ENCODE measurements at regions not wholly inside any gene's neighbourhood (a gene's known extent, or its start where the extent isn't known, plus 50 kb on each side); places are given as distances from the start of the nearest gene placed in this dataset.

DNA sequence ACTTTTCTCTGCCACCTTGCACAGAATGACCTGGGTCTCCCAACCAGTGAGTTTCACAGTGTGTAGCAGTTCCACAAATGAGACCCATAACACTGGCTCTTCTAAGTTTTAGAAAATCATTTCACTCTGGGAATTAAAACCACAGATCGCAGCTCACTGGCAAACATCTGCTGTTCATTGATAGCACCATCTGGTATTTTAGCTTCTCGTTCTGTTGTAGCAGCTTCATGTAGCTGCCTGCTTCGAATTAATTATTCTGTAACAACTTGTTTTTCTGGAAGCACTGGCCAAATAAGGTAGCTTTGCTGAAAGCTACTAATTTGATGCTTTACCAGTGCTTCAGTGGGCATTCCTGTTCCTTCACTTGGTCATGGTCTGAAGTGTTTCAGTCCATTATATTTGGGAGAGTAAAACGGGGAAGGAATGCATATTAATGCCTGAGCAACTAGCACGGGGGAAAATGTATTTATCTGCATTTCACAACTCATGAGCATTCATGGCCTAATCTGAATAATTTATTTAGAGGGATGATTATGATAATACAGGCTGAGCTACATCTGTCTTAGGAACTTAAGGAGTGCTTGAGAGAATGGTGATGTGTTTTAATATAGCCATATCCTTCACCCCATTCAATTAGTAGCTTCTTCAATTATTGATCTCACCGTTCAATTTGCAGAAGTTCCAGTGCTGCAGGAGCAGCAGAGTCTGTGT, 447.4 kb downstream of the XPNPEP1 start (continued):
- TF ChIP-seq SAP30 (IDR thresholded peaks at IDR 0.05; ENCODE audit: insufficient read depth, insufficient replicate concordance, low read length) (no peak), EP300 (IDR thresholded peaks at IDR 0.05; ENCODE audit: borderline replicate concordance in 1 of 2, low read depth in 2 of 2, low read length in 2 of 2) (no peak), HDAC2 (IDR thresholded peaks at IDR 0.05; ENCODE audit: borderline replicate concordance in 1 of 2, low read depth in 2 of 2, low read length in 2 of 2) (no peak)
- TF ChIP-seq, protein P1, sequence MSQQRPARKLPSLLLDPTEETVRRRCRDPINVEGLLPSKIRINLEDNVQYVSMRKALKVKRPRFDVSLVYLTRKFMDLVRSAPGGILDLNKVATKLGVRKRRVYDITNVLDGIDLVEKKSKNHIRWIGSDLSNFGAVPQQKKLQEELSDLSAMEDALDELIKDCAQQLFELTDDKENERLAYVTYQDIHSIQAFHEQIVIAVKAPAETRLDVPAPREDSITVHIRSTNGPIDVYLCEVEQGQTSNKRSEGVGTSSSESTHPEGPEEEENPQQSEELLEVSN (IDR thresholded peaks at IDR 0.05): no peak
